ENCODE measurements at regions not wholly inside any gene's neighbourhood (a gene's known extent, or its start where the extent isn't known, plus 50 kb on each side); places are given as distances from the start of the nearest gene placed in this dataset.

- H2BK5ac ChIP-seq (ENCODE audit: low read length): no peak overlapping the region
- H3K27me3 ChIP-seq (ENCODE audit: control insufficient read depth in 3 of 3, insufficient read depth in 3 of 3, low read depth in 1 of 3, low read length in 3 of 3): peaks cover 0 to 7% (median 0%) of the 10 kb centered on the region in 3 experiments
- H3K9me3 ChIP-seq (replicated peaks in 1 of 2; ENCODE audit: control insufficient read depth in 2 of 2, insufficient read depth in 1 of 2, low read depth in 1 of 2, low read length in 2 of 2): no peaks in the 10 kb centered on the region
- H3K27ac ChIP-seq (replicated peaks; ENCODE audit: low read length): no peak overlapping the region
- no peak overlapping the region for H2BK15ac ChIP-seq (ENCODE audit: low read length)
- H3K4me2 ChIP-seq (ENCODE audit: insufficient read depth, low read length, poor library complexity, severe bottlenecking): no peak overlapping the region
- H3K36me3 ChIP-seq (replicated peaks in 1 of 2; ENCODE audit: control insufficient read depth in 2 of 2, insufficient read depth in 2 of 2, low read length in 2 of 2): no peaks in the 10 kb centered on the region
- no peaks in the 10 kb centered on the region for H3K4me1 ChIP-seq (ENCODE audit: control insufficient read depth in 2 of 2, insufficient read depth in 1 of 2, low read depth in 1 of 2, low read length in 2 of 2)
- no peak overlapping the region for H3K4me3 ChIP-seq (ENCODE audit: low read length in 2 of 2)
- H3K4ac ChIP-seq (ENCODE audit: low read length): no peak overlapping the region
- H3K79me1 ChIP-seq (ENCODE audit: low read depth, low read length): no peaks in the 10 kb centered on the region
- no peak overlapping the region for H2AK5ac ChIP-seq (ENCODE audit: low read depth, low read length)
- H4K91ac ChIP-seq (ENCODE audit: low read depth, low read length, poor library complexity): no peak overlapping the region
- H3K18ac ChIP-seq (ENCODE audit: low read length): no peak overlapping the region
- H2AFZ ChIP-seq (ENCODE audit: low read length): no peak overlapping the region
- H3K23ac ChIP-seq (ENCODE audit: low read depth, low read length, poor library complexity): no peak overlapping the region
- no peak overlapping the region for H2BK120ac ChIP-seq (ENCODE audit: low read depth, low read length)
- no peak overlapping the region for H3K9ac ChIP-seq (ENCODE audit: low read depth, low read length, poor library complexity)
- H4K8ac ChIP-seq (ENCODE audit: low read depth, low read length): no peak overlapping the region
- no peak for DNase-seq (ENCODE audit: low spot score)
- H3K14ac ChIP-seq (ENCODE audit: low read length): no peak overlapping the region
- H2BK12ac ChIP-seq (ENCODE audit: low read length): no peak overlapping the region
Observed at GRCh38 chr20:5410470-5410869, 93.7 kb upstream of the PROKR2 start.

GRCh38 chr20:5402903-5403531, 86.3 kb upstream of the PROKR2 start:
- H3K36me3 ChIP-seq (replicated peaks in 1 of 2; ENCODE audit: control insufficient read depth in 2 of 2, insufficient read depth in 2 of 2, low read length in 2 of 2): no peaks in the 10 kb centered on the region
- no CpG with 5 or more reads among the region's 3 CpGs for WGBS, 2 donors (ENCODE audit: extremely low coverage in 2 of 2, insufficient read length in 2 of 2, insufficient replicate concordance in 1 of 2)
- H3K18ac ChIP-seq (ENCODE audit: low read length): no peak overlapping the region

GRCh38 chr20:5401277-5401875, 84.6 kb upstream of the PROKR2 start:
- no CpG with 5 or more reads among the region's 2 CpGs for WGBS, 2 donors (ENCODE audit: extremely low coverage in 2 of 2, insufficient read length in 2 of 2, insufficient replicate concordance in 1 of 2)
- no peak overlapping the region for H3K27ac ChIP-seq (replicated peaks; ENCODE audit: low read length)
- H3K4me3 ChIP-seq (ENCODE audit: low read length in 2 of 2): no peak overlapping the region
- H3K14ac ChIP-seq (ENCODE audit: low read length): no peak overlapping the region
- no peaks in the 10 kb centered on the region for H3K4me1 ChIP-seq (ENCODE audit: control insufficient read depth in 2 of 2, insufficient read depth in 1 of 2, low read depth in 1 of 2, low read length in 2 of 2)
- H3K36me3 ChIP-seq (replicated peaks in 1 of 2; ENCODE audit: control insufficient read depth in 2 of 2, insufficient read depth in 2 of 2, low read length in 2 of 2): no peaks in the 10 kb centered on the region
- no peaks in the 10 kb centered on the region for H3K9me3 ChIP-seq (replicated peaks in 1 of 2; ENCODE audit: control insufficient read depth in 2 of 2, insufficient read depth in 1 of 2, low read depth in 1 of 2, low read length in 2 of 2)
- no peak overlapping the region for H3K4me2 ChIP-seq (ENCODE audit: insufficient read depth, low read length, poor library complexity, severe bottlenecking)
- no peak overlapping the region for H2AK5ac ChIP-seq (ENCODE audit: low read depth, low read length)
- no peak overlapping the region for H2AFZ ChIP-seq (ENCODE audit: low read length)
- no peak overlapping the region for H3K4ac ChIP-seq (ENCODE audit: low read length)
- no peak overlapping the region for H3K23ac ChIP-seq (ENCODE audit: low read depth, low read length, poor library complexity)
- H2BK5ac ChIP-seq (ENCODE audit: low read length): no peak overlapping the region
- no peaks in the 10 kb centered on the region for H3K27me3 ChIP-seq (ENCODE audit: control insufficient read depth in 3 of 3, insufficient read depth in 3 of 3, low read depth in 1 of 3, low read length in 3 of 3)
- H3K18ac ChIP-seq (ENCODE audit: low read length): no peak overlapping the region
- no peaks in the 10 kb centered on the region for H3K79me1 ChIP-seq (ENCODE audit: low read depth, low read length)
- no peak overlapping the region for H3K9ac ChIP-seq (ENCODE audit: low read depth, low read length, poor library complexity)
- H4K91ac ChIP-seq (ENCODE audit: low read depth, low read length, poor library complexity): no peak overlapping the region
- H2BK120ac ChIP-seq (ENCODE audit: low read depth, low read length): no peak overlapping the region
- H4K8ac ChIP-seq (ENCODE audit: low read depth, low read length): no peak overlapping the region
- DNase-seq (ENCODE audit: low spot score): no peak
- no peak overlapping the region for H2BK15ac ChIP-seq (ENCODE audit: low read length)
- no peak overlapping the region for H2BK12ac ChIP-seq (ENCODE audit: low read length)

More at GRCh38 chr20:5402903-5403531, 86.3 kb upstream of the PROKR2 start:
- no peak overlapping the region for H2AFZ ChIP-seq (ENCODE audit: low read length)
- H4K91ac ChIP-seq (ENCODE audit: low read depth, low read length, poor library complexity): no peak overlapping the region
- H2AK5ac ChIP-seq (ENCODE audit: low read depth, low read length): no peak overlapping the region
- no peak overlapping the region for H3K9ac ChIP-seq (ENCODE audit: low read depth, low read length, poor library complexity)
- H2BK5ac ChIP-seq (ENCODE audit: low read length): no peak overlapping the region
- H3K14ac ChIP-seq (ENCODE audit: low read length): no peak overlapping the region
- H3K23ac ChIP-seq (ENCODE audit: low read depth, low read length, poor library complexity): no peak overlapping the region
- H2BK15ac ChIP-seq (ENCODE audit: low read length): no peak overlapping the region
- no peak overlapping the region for H3K4me3 ChIP-seq (ENCODE audit: low read length in 2 of 2)
- H2BK12ac ChIP-seq (ENCODE audit: low read length): no peak overlapping the region
- H2BK120ac ChIP-seq (ENCODE audit: low read depth, low read length): no peak overlapping the region
- H4K8ac ChIP-seq (ENCODE audit: low read depth, low read length): no peak overlapping the region
- no peaks in the 10 kb centered on the region for H3K79me1 ChIP-seq (ENCODE audit: low read depth, low read length)
- no peaks in the 10 kb centered on the region for H3K9me3 ChIP-seq (replicated peaks in 1 of 2; ENCODE audit: control insufficient read depth in 2 of 2, insufficient read depth in 1 of 2, low read depth in 1 of 2, low read length in 2 of 2)
- no peaks in the 10 kb centered on the region for H3K27me3 ChIP-seq (ENCODE audit: control insufficient read depth in 3 of 3, insufficient read depth in 3 of 3, low read depth in 1 of 3, low read length in 3 of 3)
- H3K4ac ChIP-seq (ENCODE audit: low read length): no peak overlapping the region
- no peaks in the 10 kb centered on the region for H3K4me1 ChIP-seq (ENCODE audit: control insufficient read depth in 2 of 2, insufficient read depth in 1 of 2, low read depth in 1 of 2, low read length in 2 of 2)
- no peak overlapping the region for H3K27ac ChIP-seq (replicated peaks; ENCODE audit: low read length)
- H3K4me2 ChIP-seq (ENCODE audit: insufficient read depth, low read length, poor library complexity, severe bottlenecking): no peak overlapping the region
- DNase-seq (ENCODE audit: low spot score): peak; percentile 6

GRCh38 chr20:5400164-5400762, 83.5 kb upstream of the PROKR2 start:
- no peak overlapping the region for H2BK5ac ChIP-seq (ENCODE audit: low read length)
- peak; percentile 67 for DNase-seq (ENCODE audit: low spot score)
- no peaks in the 10 kb centered on the region for H3K79me1 ChIP-seq (ENCODE audit: low read depth, low read length)
- WGBS, 2 donors (ENCODE audit: extremely low coverage in 2 of 2, insufficient read length in 2 of 2, insufficient replicate concordance in 1 of 2): no CpG with 5 or more reads among the region's 1 CpG
- no peaks in the 10 kb centered on the region for H3K27me3 ChIP-seq (ENCODE audit: control insufficient read depth in 3 of 3, insufficient read depth in 3 of 3, low read depth in 1 of 3, low read length in 3 of 3)
- no peaks in the 10 kb centered on the region for H3K4me1 ChIP-seq (ENCODE audit: control insufficient read depth in 2 of 2, insufficient read depth in 1 of 2, low read depth in 1 of 2, low read length in 2 of 2)
- H4K91ac ChIP-seq (ENCODE audit: low read depth, low read length, poor library complexity): no peak overlapping the region
- H3K18ac ChIP-seq (ENCODE audit: low read length): no peak overlapping the region
- no peaks in the 10 kb centered on the region for H3K9me3 ChIP-seq (replicated peaks in 1 of 2; ENCODE audit: control insufficient read depth in 2 of 2, insufficient read depth in 1 of 2, low read depth in 1 of 2, low read length in 2 of 2)
- H2AK5ac ChIP-seq (ENCODE audit: low read depth, low read length): no peak overlapping the region
- no peak overlapping the region for H2BK15ac ChIP-seq (ENCODE audit: low read length)
- H3K14ac ChIP-seq (ENCODE audit: low read length): no peak overlapping the region
- H3K9ac ChIP-seq (ENCODE audit: low read depth, low read length, poor library complexity): no peak overlapping the region
- H2BK12ac ChIP-seq (ENCODE audit: low read length): no peak overlapping the region
- no peak overlapping the region for H3K4me2 ChIP-seq (ENCODE audit: insufficient read depth, low read length, poor library complexity, severe bottlenecking)
- H3K27ac ChIP-seq (replicated peaks; ENCODE audit: low read length): no peak overlapping the region
- no peak overlapping the region for H2AFZ ChIP-seq (ENCODE audit: low read length)
- no peak overlapping the region for H4K8ac ChIP-seq (ENCODE audit: low read depth, low read length)
- H3K36me3 ChIP-seq (replicated peaks in 1 of 2; ENCODE audit: control insufficient read depth in 2 of 2, insufficient read depth in 2 of 2, low read length in 2 of 2): no peaks in the 10 kb centered on the region
- no peak overlapping the region for H3K4ac ChIP-seq (ENCODE audit: low read length)
- no peak overlapping the region for H3K23ac ChIP-seq (ENCODE audit: low read depth, low read length, poor library complexity)
- H3K4me3 ChIP-seq (ENCODE audit: low read length in 2 of 2): no peak overlapping the region
- no peak overlapping the region for H2BK120ac ChIP-seq (ENCODE audit: low read depth, low read length)
